Smooth muscle cell (in vitro differentiated cells): ENCODE measurements at regions not wholly inside any gene's neighbourhood (a gene's known extent, or its start where the extent isn't known, plus 50 kb on each side); places are given as distances from the start of the nearest gene placed in this dataset.

ENCODE experiments used
- DNase-seq: peaks from one replicate; lab custom pipeline; 2025; ENCODE audit not compliant: unreplicated experiment; lab: John Stamatoyannopoulos, UW
- H2AFZ ChIP-seq: fragments of 200-600 bp; sonication (generic); 2 replicates; pipeline ENCODE4 v1.6.0; 2016; ENCODE audit warnings: antibody characterized with exemption, low read depth, mild to moderate bottlenecking
- H3F3A ChIP-seq: fragments of 200-600 bp; sonication (generic); 2 replicates; pipeline ENCODE4 v1.6.0; 2017; ENCODE audit warnings: antibody characterized with exemption, low read depth
- H3K27ac ChIP-seq: fragments of 200-600 bp; sonication (generic); 2 replicates; pipeline ENCODE4 v1.5.1; 2016; ENCODE audit warnings: low read depth, mild to moderate bottlenecking
- H3K27me3 ChIP-seq: fragments of 200-600 bp; sonication (generic); 2 replicates; pipeline ENCODE4 v1.6.1; 2016; ENCODE audit warnings: low read depth, mild to moderate bottlenecking
- H3K36me3 ChIP-seq: fragments of 200-600 bp; sonication (generic); 2 replicates; pipeline ENCODE4 v1.5.1; 2016; ENCODE audit warnings: low read depth
- H3K4me1 ChIP-seq: fragments of 200-600 bp; sonication (generic); 2 replicates; pipeline ENCODE4 v1.5.1; 2016; ENCODE audit warnings: low read depth
- H3K4me2 ChIP-seq: fragments of 200-600 bp; sonication (generic); 2 replicates; pipeline ENCODE4 v1.6.0; 2016; ENCODE audit warnings: mild to moderate bottlenecking
- H3K4me3 ChIP-seq: fragments of 200-600 bp; sonication (generic); 2 replicates; pipeline ENCODE4 v1.5.1; 2016; ENCODE audit warnings: mild to moderate bottlenecking
- H3K79me2 ChIP-seq: fragments of 200-600 bp; sonication (generic); 2 replicates; pipeline ENCODE4 v1.6.0; 2016; ENCODE audit warnings: low read depth, mild to moderate bottlenecking
- H3K9ac ChIP-seq: fragments of 200-600 bp; sonication (generic); 2 replicates; pipeline ENCODE4 v1.6.0; 2016; ENCODE audit warnings: low read depth
- H3K9me3 ChIP-seq: fragments of 200-600 bp; sonication (generic); replicated peaks from 2 replicates; pipeline ENCODE4 v1.5.1; 2016; ENCODE audit warnings: low read depth
- H4K20me1 ChIP-seq: fragments of 200-600 bp; sonication (generic); 2 replicates; pipeline ENCODE4 v1.6.0; 2016; ENCODE audit warnings: low read depth
- WGBS: methylation state at CpG from one replicate; pipeline ENCODE4 v1.1.7; 2016; ENCODE audit warnings: low lambda C conversion rate; 5-methylcytosine and 5-hydroxymethylcytosine counted together
- TF ChIP-seq, protein P1 (sequence below): fragments of 200-600 bp; sonication (generic); IDR thresholded peaks from 2 replicates; pipeline ENCODE4 v1.5.1; 2017; ENCODE audit warnings: borderline replicate concordance, mild to moderate bottlenecking, antibody characterized with exemption; ENCODE audit not compliant: insufficient read depth, poor library complexity, severe bottlenecking

DNA sequence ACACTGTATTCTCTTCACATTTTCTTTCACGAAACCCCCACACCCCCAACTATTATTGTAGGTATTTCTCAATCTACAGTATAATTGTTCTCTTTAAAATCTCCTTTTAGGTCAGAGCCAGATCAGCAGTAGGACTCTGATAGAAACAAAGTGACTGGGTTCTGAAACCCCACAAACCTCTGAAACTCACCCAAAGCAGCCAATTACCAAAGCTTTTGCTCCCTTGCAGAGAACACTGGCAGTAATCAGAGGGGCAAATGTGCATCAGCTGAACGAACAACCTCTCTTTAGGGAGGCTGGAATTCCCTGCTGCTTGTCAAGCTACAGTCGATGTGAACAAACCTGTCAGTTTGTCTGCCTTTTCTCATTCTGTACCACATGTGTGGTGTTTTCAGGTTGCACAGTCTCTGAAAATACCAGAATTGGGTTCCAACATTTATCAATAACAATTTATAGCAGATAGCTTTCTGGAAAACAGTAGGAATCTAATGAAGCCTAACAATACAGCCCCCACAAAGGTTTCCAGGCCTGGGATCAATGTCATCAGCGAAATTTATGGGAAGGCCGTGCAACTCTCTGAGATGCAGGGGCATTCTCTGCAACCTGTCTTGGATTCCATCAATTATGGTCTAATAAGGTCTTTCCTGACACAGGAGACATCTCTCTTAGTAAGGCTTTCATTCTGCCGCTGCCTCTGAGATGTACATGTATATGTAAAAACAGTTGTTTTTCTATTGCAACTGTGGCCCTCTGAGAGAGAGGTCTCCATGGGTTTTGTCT is 395.9 kb downstream of the GPAT3 start:
- Histone ChIP-seq H3K36me3 (no peaks in the 10 kb centered on the region), H3K9me3 (no peaks in the 10 kb centered on the region), H3K4me1 (no peaks in the 10 kb centered on the region), H2AFZ (no peak overlapping the region), H3K79me2 (no peaks in the 10 kb centered on the region), H3K4me2 (no peak overlapping the region), H3K4me3 (no peak overlapping the region), H3K9ac (no peak overlapping the region), H4K20me1 (no peaks in the 10 kb centered on the region), H3K27me3 (no peaks in the 10 kb centered on the region), H3F3A (no peaks in the 10 kb centered on the region), H3K27ac (no peak overlapping the region)
- TF ChIP-seq, protein P1, sequence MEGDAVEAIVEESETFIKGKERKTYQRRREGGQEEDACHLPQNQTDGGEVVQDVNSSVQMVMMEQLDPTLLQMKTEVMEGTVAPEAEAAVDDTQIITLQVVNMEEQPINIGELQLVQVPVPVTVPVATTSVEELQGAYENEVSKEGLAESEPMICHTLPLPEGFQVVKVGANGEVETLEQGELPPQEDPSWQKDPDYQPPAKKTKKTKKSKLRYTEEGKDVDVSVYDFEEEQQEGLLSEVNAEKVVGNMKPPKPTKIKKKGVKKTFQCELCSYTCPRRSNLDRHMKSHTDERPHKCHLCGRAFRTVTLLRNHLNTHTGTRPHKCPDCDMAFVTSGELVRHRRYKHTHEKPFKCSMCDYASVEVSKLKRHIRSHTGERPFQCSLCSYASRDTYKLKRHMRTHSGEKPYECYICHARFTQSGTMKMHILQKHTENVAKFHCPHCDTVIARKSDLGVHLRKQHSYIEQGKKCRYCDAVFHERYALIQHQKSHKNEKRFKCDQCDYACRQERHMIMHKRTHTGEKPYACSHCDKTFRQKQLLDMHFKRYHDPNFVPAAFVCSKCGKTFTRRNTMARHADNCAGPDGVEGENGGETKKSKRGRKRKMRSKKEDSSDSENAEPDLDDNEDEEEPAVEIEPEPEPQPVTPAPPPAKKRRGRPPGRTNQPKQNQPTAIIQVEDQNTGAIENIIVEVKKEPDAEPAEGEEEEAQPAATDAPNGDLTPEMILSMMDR, result no peak
- 81% methylated on average over 6 of the region's 6 CpGs for WGBS
- DNase-seq, result no peak

DNA sequence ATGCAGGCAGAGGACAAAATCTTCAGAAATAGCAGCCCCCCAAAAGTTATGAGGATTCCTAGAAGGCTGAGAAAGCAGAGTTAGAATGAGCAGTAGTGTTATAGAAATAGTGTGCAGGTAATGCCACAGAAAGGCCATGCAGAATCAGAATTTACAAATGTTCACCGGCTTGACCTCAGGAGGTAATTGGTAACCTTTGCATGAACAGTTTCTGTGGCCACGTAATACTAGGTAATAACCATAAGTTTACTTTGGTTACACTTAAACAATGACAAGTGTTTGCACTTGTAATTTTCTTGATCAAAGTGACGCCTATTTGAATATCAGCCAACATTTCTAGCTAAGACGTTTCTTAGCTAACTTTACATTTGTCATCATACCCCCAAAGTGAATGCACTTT is 393.6 kb downstream of the GPAT3 start:
- no peak overlapping the region for H3K4me2 ChIP-seq
- H3K4me3 ChIP-seq, result no peak overlapping the region
- no peak for DNase-seq
- H3K4me1 ChIP-seq, result no peaks in the 10 kb centered on the region
- H3K27me3 ChIP-seq, result no peaks in the 10 kb centered on the region
- TF ChIP-seq, protein P1, result no peak
- WGBS, result 90% methylated on average over 4 of the region's 4 CpGs
- no peak overlapping the region for H3K9ac ChIP-seq
- H3F3A ChIP-seq, result no peaks in the 10 kb centered on the region
- H2AFZ ChIP-seq, result no peak overlapping the region
- H4K20me1 ChIP-seq, result no peaks in the 10 kb centered on the region
- H3K9me3 ChIP-seq, result no peaks in the 10 kb centered on the region
- no peak overlapping the region for H3K27ac ChIP-seq
- H3K79me2 ChIP-seq, result no peaks in the 10 kb centered on the region
- H3K36me3 ChIP-seq, result no peaks in the 10 kb centered on the region

DNA sequence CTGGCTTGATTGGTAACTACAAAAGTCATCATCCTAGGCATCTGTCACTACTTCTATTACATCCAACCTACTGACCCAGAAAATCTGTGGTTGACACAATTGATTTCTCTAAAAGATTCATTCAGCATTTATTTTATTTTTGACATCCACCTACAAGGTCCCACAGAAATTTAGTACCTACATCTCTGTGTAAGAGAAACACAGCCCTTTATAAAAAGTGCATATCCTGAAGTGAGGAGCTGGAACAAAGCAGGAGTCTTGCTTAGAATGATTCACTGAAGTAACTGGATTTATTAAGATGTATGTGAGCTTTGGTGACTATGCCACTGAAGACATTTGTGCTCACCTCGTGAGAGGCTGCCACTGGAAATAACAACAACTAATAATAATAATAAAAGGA is 391.0 kb downstream of the GPAT3 start:
- H3K79me2 ChIP-seq, result no peaks in the 10 kb centered on the region
- 54% methylated on average over 1 of the region's 1 CpG for WGBS

More for the DNA sequence above, 391.0 kb downstream of the GPAT3 start:
- Histone ChIP-seq H3K4me1 (no peaks in the 10 kb centered on the region), H3K9ac (no peak overlapping the region), H3K36me3 (no peaks in the 10 kb centered on the region), H2AFZ (no peak overlapping the region), H3K9me3 (no peaks in the 10 kb centered on the region), H3K4me3 (no peak overlapping the region), H3K27ac (no peak overlapping the region), H4K20me1 (no peaks in the 10 kb centered on the region), H3K27me3 (no peaks in the 10 kb centered on the region), H3K4me2 (no peak overlapping the region), H3F3A (no peaks in the 10 kb centered on the region)
- DNase-seq, result no peak
- TF ChIP-seq, protein P1, result no peak
